ENCODE measurements at regions not wholly inside any gene's neighbourhood (a gene's known extent, or its start where the extent isn't known, plus 50 kb on each side); places are given as distances from the start of the nearest gene placed in this dataset.

GRCh38 chr3:117774130-117774529 lies 1064.6 kb downstream of the TUSC7 start:
- no peaks in the 10 kb centered on the region for H3K9me3 ChIP-seq
- no peak overlapping the region for H3K4me3 ChIP-seq
- H3K27ac ChIP-seq = no peak overlapping the region
- intact Hi-C loops (cut with DNase I) = no loop called here
- no peaks in the 10 kb centered on the region for H3K27me3 ChIP-seq (replicated peaks; ENCODE audit: insufficient read depth)
- H3K4me1 ChIP-seq (replicated peaks) = no peaks in the 10 kb centered on the region
- DNase-seq (ENCODE audit: low spot score) = no peak
- TF ChIP-seq POLR2AphosphoS5 (IDR thresholded peaks at IDR 0.05) (no peak), CTCF (IDR thresholded peaks at IDR 0.05) (no peak), POLR2A (IDR thresholded peaks at IDR 0.05) (no peak)
- H3K36me3 ChIP-seq = no peaks in the 10 kb centered on the region

DNA sequence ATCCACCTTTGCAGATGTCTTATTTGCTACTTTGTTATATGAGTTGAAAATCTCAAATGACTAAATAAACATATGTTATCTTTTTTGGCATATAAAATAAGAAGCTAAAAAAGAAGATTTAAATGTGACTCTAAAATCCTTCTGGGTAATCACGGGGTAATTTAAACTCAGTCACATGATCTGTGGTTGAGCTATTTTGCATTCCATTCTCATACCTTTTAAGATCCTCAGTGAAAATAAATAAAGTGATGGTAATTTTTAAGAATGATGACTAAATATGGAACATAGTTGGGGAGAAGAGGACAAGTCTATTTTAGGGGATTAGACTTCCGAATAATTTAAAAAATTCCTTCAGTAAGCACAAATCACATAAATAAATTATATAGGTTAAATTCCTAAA lies 1076.8 kb downstream of the TUSC7 start:
- no peak overlapping the region for H3K27ac ChIP-seq
- no peaks in the 10 kb centered on the region for H3K4me1 ChIP-seq (replicated peaks)
- DNase-seq (ENCODE audit: low spot score) = no peak
- no peak for TF ChIP-seq POLR2A (IDR thresholded peaks at IDR 0.05)
- TF ChIP-seq CTCF (IDR thresholded peaks at IDR 0.05) = no peak
- TF ChIP-seq POLR2AphosphoS5 (IDR thresholded peaks at IDR 0.05) = no peak
- intact Hi-C loops (cut with DNase I) = no loop called here
- H3K4me3 ChIP-seq = no peak overlapping the region
- 71% methylated on average over 2 of the region's 2 CpGs for whole genome bisulfite sequencing
- no peaks in the 10 kb centered on the region for H3K27me3 ChIP-seq (replicated peaks; ENCODE audit: insufficient read depth)
- H3K36me3 ChIP-seq = no peaks in the 10 kb centered on the region
- no peaks in the 10 kb centered on the region for H3K9me3 ChIP-seq

DNA sequence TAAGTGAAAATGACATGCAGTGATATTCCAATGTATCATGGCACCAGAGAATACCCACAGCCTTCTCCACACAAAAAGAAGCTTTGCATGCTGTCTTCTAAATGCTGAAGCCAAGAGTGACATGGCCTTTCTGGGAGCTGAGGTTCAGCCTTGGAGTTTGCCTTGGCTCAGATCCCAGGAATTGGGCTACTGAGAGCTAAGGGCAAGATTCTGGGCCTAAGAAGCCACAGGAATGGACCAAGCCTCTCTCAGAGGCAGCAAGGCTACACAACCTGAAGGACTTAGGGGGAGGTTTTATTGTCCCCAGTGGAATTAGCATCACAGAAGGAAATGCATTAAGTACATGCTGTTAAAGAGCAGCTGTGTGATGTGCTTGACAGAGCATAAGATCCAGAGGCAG lies 1078.5 kb downstream of the TUSC7 start:
- no peak overlapping the region for H3K27ac ChIP-seq
- no peaks in the 10 kb centered on the region for H3K27me3 ChIP-seq (replicated peaks; ENCODE audit: insufficient read depth)
- H3K9me3 ChIP-seq = no peaks in the 10 kb centered on the region
- H3K4me1 ChIP-seq (replicated peaks) = no peaks in the 10 kb centered on the region
- no peak for DNase-seq (ENCODE audit: low spot score)
- H3K4me3 ChIP-seq = no peak overlapping the region
- no peak for TF ChIP-seq POLR2AphosphoS5 (IDR thresholded peaks at IDR 0.05)
- TF ChIP-seq CTCF (IDR thresholded peaks at IDR 0.05) = no peak
- no peak for TF ChIP-seq POLR2A (IDR thresholded peaks at IDR 0.05)
- H3K36me3 ChIP-seq = no peaks in the 10 kb centered on the region
- intact Hi-C loops (cut with DNase I) = no loop called here

- Histone ChIP-seq H3K4me3 (no peak overlapping the region), H3K9me3 (no peaks in the 10 kb centered on the region), H3K36me3 (no peaks in the 10 kb centered on the region), H3K4me1 (replicated peaks) (no peaks in the 10 kb centered on the region), H3K27ac (no peak overlapping the region), H3K27me3 (replicated peaks; ENCODE audit: insufficient read depth) (no peaks in the 10 kb centered on the region)
- 65% methylated on average over 3 of the region's 3 CpGs for WGBS
- DNase-seq (ENCODE audit: low spot score) = no peak
- intact Hi-C loops (cut with DNase I) = no loop called here
- TF ChIP-seq POLR2AphosphoS5 (IDR thresholded peaks at IDR 0.05) (no peak), CTCF (IDR thresholded peaks at IDR 0.05) (no peak), POLR2A (IDR thresholded peaks at IDR 0.05) (no peak)
These were observed 1078.9 kb downstream of the TUSC7 start for GRCh38 chr3:117788506-117788905.

DNA sequence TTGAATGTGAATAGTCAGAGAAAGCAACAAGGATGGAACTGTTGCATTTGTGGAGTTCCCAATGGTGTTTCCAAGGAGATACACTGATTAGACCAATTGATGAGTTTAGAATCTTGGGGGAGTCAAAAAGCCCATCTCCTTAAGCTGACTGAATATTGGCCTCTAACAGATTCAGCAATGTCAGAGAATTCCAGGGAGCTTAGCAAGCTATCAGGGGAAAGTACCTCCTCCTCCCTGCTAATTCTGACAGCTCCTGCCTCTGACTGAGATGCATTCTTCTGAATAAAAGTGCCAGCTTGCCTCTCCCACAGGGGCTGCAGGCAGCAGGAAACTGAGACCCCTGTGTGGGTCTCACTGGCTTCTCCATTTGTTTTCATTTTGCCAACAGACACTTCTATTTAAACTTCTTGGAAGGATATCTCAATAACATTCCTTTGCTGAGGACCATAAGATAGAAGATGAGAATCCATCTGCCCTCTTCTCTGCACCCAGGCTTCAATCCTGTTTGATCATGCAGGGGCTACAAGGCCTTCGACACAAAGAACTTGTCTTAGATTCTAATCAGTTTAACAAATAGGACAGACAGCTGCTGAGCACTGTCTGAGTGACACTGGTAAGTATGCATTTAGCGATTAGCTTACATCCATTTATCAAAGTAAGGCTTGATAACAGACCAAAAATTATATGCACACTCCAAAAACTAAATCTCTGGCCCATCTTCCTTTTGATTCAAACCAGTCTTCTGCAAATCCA lies 1080.8 kb downstream of the TUSC7 start:
- Histone ChIP-seq H3K4me3 (no peak overlapping the region), H3K4me1 (replicated peaks) (no peaks in the 10 kb centered on the region), H3K9me3 (no peaks in the 10 kb centered on the region), H3K27ac (no peak overlapping the region), H3K27me3 (replicated peaks; ENCODE audit: insufficient read depth) (no peaks in the 10 kb centered on the region), H3K36me3 (no peaks in the 10 kb centered on the region)
- no peak for DNase-seq (ENCODE audit: low spot score)
- intact Hi-C loops (cut with DNase I) = no loop called here
- WGBS = 52% methylated on average over 2 of the region's 2 CpGs
- TF ChIP-seq CTCF (IDR thresholded peaks at IDR 0.05) (no peak), POLR2AphosphoS5 (IDR thresholded peaks at IDR 0.05) (no peak)

Data from prostate gland (tissue), 2 donors.